K562 (cell line): ENCODE measurements at regions not wholly inside any gene's neighbourhood (a gene's known extent, or its start where the extent isn't known, plus 50 kb on each side); places are given as distances from the start of the nearest gene placed in this dataset.

Experiments used
- BMI1 ChIP-seq: fragments of 150-350 bp; IDR thresholded peaks from 2 replicates; pipeline ENCODE4 v1.6.1; 2014; ENCODE audit warnings: low read length
- ESRRA ChIP-seq: fragments of 450-650 bp; IDR thresholded peaks from 2 replicates; pipeline ENCODE4 v1.6.1; 2014; ENCODE audit warnings: low read depth, mild to moderate bottlenecking, moderate library complexity, borderline replicate concordance
- FOXA3 ChIP-seq, 2 experiments: fragments of 450-650 bp in 1 of 2; sonication (generic) in 1 of 2; formaldehyde crosslinking; IDR thresholded peaks in 1 of 2; conservative IDR thresholded peaks in 1 of 2; 2 replicates each; pipeline versions ENCODE4 v1.4.0 to v1.8.0; 2020 to 2022; ENCODE audit warnings: mild to moderate bottlenecking in 2 of 2, missing genetic modification reagents in 1 of 2
- MCM5 ChIP-seq: fragments of 450-650 bp; IDR thresholded peaks from 2 replicates; pipeline ENCODE4 v1.6.1; 2016; ENCODE audit warnings: low read depth
- NCOA2 ChIP-seq, 2 experiments: fragments of 450-650 bp; IDR thresholded peaks; 2 replicates each; pipeline ENCODE4 v1.6.1; 2018; ENCODE audit warnings: mild to moderate bottlenecking in 2 of 2, moderate library complexity in 1 of 2; ENCODE audit not compliant: partially characterized antibody in 2 of 2
- NR2C2 ChIP-seq, 2 experiments: fragments of 200-800 bp in 1 of 2; sonication (Bioruptor generic) in 1 of 2; sonication (generic) in 1 of 2; formaldehyde crosslinking in 1 of 2; IDR thresholded peaks; 2 replicates each; pipeline versions ENCODE4 v1.6.1 to v1.8.0; 2016 to 2022; ENCODE audit warnings: mild to moderate bottlenecking in 1 of 2, missing compliant biosample characterization in 1 of 2, missing genetic modification characterization in 1 of 2, missing genetic modification reagents in 1 of 2
- PTRF ChIP-seq: fragments of 450-650 bp; IDR thresholded peaks from 2 replicates; pipeline ENCODE4 v1.6.1; 2016; ENCODE audit warnings: mild to moderate bottlenecking, missing genetic modification characterization, missing compliant biosample characterization
- ZBED1 ChIP-seq: IDR thresholded peaks from 2 replicates; pipeline ENCODE4 v1.6.1; 2014
- ZFP36 ChIP-seq: fragments of 150-350 bp; IDR thresholded peaks from 2 replicates; pipeline ENCODE4 v1.6.1; 2018; ENCODE audit warnings: low read length, low read depth; ENCODE audit not compliant: partially characterized antibody
- ZFPM2 ChIP-seq: fragments of 250-450 bp; sonication (Bioruptor Pico); IDR thresholded peaks from 2 replicates; pipeline ENCODE4 v1.5.1; 2022; ENCODE audit warnings: mild to moderate bottlenecking
- ZNF561 ChIP-seq: fragments of 450-650 bp; formaldehyde crosslinking; conservative IDR thresholded peaks from 2 replicates; pipeline ENCODE4 v1.4.0; 2020; ENCODE audit warnings: mild to moderate bottlenecking, moderate library complexity
- ZSCAN29 ChIP-seq: fragments of 450-650 bp; IDR thresholded peaks from 2 replicates; pipeline ENCODE4 v1.6.1; 2017
- TF ChIP-seq, protein P1 (sequence below): fragments of 150-350 bp; conservative IDR thresholded peaks from 2 replicates; pipeline ENCODE4 v1.6.1; 2014; ENCODE audit warnings: low read length
- TF ChIP-seq, protein P2 (sequence below): sonication (generic); formaldehyde crosslinking; IDR thresholded peaks from 2 replicates; pipeline ENCODE4 v1.8.0; 2023; ENCODE audit warnings: mild to moderate bottlenecking, missing genetic modification reagents
- TF ChIP-seq, protein P3 (sequence below): fragments of 150-350 bp; IDR thresholded peaks from 2 replicates; pipeline ENCODE4 v1.6.1; 2014; ENCODE audit warnings: low read depth, mild to moderate bottlenecking, low read length, borderline replicate concordance

DNA sequence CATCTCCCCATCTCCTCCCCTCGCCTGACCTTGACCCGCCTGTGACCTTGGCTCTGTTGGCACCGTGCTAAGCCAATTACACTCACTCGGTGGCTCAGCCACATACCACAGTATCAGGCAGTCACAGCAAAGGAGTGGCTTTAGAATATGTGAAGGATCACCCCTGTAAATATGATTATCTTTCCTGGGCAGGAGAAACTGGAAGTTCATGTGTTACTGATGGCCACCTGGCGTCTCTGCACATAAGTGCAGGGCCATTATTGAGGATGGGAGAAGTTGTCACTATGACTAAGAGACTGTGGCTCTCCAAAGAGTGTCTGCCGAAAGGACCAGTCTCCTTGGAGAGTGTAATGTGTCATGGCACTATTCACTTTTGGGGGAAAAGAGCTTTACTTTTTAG is 116.9 kb upstream of the S1PR3 start (continued):
- TF ChIP-seq ZNF561 (CRISPR knock-in tag) (no peak), ZSCAN29 (no peak), FOXA3 (CRISPR knock-in tag; conservative IDR thresholded peaks at IDR 0.05 in 1 of 2, IDR thresholded peaks at IDR 0.05 in 1 of 2) (no peak), MCM5 (no peak), NCOA2 (IDR thresholded peaks at IDR 0.05; ENCODE audit: partially characterized antibody in 2 of 2) (no peak), ZBED1 (no peak), ZFPM2 (CRISPR knock-in tag) (no peak), BMI1 (no peak), PTRF (tag) (no peak), NR2C2 (CRISPR knock-in tag; IDR thresholded peaks at IDR 0.05) (no peak), NR2C2 (tag; IDR thresholded peaks at IDR 0.05) (no peak), ESRRA (peak; percentile 72; the same call in 1 of the 2 replicates), ZFP36 (no peak)
- TF ChIP-seq, protein P1, sequence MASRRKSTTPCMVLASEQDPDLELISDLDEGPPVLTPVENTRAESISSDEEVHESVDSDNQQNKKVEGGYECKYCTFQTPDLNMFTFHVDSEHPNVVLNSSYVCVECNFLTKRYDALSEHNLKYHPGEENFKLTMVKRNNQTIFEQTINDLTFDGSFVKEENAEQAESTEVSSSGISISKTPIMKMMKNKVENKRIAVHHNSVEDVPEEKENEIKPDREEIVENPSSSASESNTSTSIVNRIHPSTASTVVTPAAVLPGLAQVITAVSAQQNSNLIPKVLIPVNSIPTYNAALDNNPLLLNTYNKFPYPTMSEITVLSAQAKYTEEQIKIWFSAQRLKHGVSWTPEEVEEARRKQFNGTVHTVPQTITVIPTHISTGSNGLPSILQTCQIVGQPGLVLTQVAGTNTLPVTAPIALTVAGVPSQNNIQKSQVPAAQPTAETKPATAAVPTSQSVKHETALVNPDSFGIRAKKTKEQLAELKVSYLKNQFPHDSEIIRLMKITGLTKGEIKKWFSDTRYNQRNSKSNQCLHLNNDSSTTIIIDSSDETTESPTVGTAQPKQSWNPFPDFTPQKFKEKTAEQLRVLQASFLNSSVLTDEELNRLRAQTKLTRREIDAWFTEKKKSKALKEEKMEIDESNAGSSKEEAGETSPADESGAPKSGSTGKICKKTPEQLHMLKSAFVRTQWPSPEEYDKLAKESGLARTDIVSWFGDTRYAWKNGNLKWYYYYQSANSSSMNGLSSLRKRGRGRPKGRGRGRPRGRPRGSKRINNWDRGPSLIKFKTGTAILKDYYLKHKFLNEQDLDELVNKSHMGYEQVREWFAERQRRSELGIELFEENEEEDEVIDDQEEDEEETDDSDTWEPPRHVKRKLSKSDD = no peak
- TF ChIP-seq, protein P2, sequence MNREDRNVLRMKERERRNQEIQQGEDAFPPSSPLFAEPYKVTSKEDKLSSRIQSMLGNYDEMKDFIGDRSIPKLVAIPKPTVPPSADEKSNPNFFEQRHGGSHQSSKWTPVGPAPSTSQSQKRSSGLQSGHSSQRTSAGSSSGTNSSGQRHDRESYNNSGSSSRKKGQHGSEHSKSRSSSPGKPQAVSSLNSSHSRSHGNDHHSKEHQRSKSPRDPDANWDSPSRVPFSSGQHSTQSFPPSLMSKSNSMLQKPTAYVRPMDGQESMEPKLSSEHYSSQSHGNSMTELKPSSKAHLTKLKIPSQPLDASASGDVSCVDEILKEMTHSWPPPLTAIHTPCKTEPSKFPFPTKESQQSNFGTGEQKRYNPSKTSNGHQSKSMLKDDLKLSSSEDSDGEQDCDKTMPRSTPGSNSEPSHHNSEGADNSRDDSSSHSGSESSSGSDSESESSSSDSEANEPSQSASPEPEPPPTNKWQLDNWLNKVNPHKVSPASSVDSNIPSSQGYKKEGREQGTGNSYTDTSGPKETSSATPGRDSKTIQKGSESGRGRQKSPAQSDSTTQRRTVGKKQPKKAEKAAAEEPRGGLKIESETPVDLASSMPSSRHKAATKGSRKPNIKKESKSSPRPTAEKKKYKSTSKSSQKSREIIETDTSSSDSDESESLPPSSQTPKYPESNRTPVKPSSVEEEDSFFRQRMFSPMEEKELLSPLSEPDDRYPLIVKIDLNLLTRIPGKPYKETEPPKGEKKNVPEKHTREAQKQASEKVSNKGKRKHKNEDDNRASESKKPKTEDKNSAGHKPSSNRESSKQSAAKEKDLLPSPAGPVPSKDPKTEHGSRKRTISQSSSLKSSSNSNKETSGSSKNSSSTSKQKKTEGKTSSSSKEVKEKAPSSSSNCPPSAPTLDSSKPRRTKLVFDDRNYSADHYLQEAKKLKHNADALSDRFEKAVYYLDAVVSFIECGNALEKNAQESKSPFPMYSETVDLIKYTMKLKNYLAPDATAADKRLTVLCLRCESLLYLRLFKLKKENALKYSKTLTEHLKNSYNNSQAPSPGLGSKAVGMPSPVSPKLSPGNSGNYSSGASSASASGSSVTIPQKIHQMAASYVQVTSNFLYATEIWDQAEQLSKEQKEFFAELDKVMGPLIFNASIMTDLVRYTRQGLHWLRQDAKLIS (CRISPR knock-in tag) = no peak
- TF ChIP-seq, protein P3, sequence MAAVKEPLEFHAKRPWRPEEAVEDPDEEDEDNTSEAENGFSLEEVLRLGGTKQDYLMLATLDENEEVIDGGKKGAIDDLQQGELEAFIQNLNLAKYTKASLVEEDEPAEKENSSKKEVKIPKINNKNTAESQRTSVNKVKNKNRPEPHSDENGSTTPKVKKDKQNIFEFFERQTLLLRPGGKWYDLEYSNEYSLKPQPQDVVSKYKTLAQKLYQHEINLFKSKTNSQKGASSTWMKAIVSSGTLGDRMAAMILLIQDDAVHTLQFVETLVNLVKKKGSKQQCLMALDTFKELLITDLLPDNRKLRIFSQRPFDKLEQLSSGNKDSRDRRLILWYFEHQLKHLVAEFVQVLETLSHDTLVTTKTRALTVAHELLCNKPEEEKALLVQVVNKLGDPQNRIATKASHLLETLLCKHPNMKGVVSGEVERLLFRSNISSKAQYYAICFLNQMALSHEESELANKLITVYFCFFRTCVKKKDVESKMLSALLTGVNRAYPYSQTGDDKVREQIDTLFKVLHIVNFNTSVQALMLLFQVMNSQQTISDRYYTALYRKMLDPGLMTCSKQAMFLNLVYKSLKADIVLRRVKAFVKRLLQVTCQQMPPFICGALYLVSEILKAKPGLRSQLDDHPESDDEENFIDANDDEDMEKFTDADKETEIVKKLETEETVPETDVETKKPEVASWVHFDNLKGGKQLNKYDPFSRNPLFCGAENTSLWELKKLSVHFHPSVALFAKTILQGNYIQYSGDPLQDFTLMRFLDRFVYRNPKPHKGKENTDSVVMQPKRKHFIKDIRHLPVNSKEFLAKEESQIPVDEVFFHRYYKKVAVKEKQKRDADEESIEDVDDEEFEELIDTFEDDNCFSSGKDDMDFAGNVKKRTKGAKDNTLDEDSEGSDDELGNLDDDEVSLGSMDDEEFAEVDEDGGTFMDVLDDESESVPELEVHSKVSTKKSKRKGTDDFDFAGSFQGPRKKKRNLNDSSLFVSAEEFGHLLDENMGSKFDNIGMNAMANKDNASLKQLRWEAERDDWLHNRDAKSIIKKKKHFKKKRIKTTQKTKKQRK = no peak
